ENCODE measurements at regions not wholly inside any gene's neighbourhood (a gene's known extent, or its start where the extent isn't known, plus 50 kb on each side); places are given as distances from the start of the nearest gene placed in this dataset.

DNA sequence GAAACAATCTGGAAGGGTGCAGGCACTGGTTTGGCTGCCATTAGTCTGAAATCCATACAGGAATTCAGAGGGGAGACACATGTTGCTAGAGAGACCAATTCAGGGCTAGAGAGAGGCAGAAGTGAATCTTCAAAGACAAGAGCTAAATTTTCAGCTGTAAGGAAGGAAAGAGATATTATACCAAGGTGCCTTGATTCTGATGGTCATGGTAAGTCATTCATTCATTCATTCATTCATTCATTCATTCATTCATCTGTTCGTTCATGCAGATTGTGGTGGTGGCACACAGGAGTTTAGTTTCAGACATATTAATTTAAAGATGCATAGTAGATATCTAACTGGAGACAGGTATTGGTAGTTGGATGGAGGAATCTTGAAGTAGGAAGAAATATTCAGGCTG, 1493.5 kb upstream of the TMEM132C start:
- H3K27ac Mint-ChIP-seq = no peak overlapping the region

DNA sequence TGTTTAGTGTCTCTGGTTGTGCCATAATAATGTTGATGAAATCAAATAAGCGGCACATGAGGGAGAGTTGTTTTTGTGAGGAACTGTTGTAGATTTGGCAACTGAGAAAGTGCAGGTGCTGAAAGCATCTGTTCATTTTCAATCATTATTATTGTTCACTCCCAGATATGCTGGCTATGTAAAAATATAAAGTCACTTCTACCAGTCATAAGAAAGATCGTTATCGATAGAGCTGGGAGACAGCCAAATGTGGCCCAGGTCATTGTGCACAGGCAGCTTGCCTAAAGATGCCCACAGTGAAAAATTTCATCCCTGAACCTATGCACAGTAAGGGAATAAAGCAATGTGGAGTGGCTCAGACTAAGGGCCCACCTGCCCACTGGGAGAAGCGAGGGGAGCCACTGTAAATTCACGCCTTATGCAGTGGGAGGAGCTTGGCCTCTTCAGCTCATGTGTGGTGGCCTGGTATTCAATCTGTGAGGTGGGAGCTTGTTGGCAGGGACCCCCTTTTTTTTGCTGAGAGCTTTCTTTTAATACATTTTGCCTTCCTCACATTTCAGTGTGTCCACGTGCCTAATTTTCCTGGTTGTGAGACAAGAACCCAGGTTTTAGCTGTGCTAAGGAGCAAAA, 1490.8 kb upstream of the TMEM132C start:
- no peak overlapping the region for H3K27ac Mint-ChIP-seq
- no peak for TF ChIP-seq CTCF (IDR thresholded peaks at IDR 0.05)
- H3K36me3 Mint-ChIP-seq (ENCODE audit: low read depth) = no peaks in the 10 kb centered on the region
- no peaks in the 10 kb centered on the region for H3K27me3 Mint-ChIP-seq
- ATAC-seq (ENCODE audit: low read depth) (no peak), DNase-seq (no peak)
- H3K4me3 Mint-ChIP-seq = no peak overlapping the region
- H3K9me3 Mint-ChIP-seq = peaks cover 10% of the 10 kb centered on the region
- intact Hi-C loops (cut with micrococcal nuclease) = no loop called here
- H3K4me1 Mint-ChIP-seq = peaks cover 10% of the 10 kb centered on the region
- ChIA-PET CTCF (no interaction called here), POLR2A (no interaction called here)

More for the DNA sequence above, 1493.5 kb upstream of the TMEM132C start:
- TF ChIP-seq CTCF (IDR thresholded peaks at IDR 0.05) = no peak
- Mint-ChIP-seq H3K36me3 (ENCODE audit: low read depth) (no peaks in the 10 kb centered on the region), H3K4me1 (peaks cover 11% of the 10 kb centered on the region), H3K27me3 (no peaks in the 10 kb centered on the region), H3K4me3 (no peak overlapping the region), H3K9me3 (peaks cover 15% of the 10 kb centered on the region)
- no peak for ATAC-seq (ENCODE audit: low read depth)
- no peak for DNase-seq
- intact Hi-C loops (cut with micrococcal nuclease) = no loop called here
- ChIA-PET POLR2A (no interaction called here), CTCF (no interaction called here)

- Mint-ChIP-seq H3K27me3 (no peaks in the 10 kb centered on the region), H3K9me3 (no peaks in the 10 kb centered on the region), H3K4me1 (no peaks in the 10 kb centered on the region), H3K4me3 (no peak overlapping the region), H3K27ac (no peak overlapping the region), H3K36me3 (ENCODE audit: low read depth) (no peaks in the 10 kb centered on the region)
- ChIA-PET CTCF (no interaction called here), POLR2A (no interaction called here)
- TF ChIP-seq CTCF (IDR thresholded peaks at IDR 0.05) = no peak
- ATAC-seq (ENCODE audit: low read depth) (no peak), DNase-seq (no peak)
- intact Hi-C loops (cut with micrococcal nuclease) = no loop called here
Observed at GRCh38 chr12:126780343-126780742, 1486.6 kb upstream of the TMEM132C start.

GRCh38 chr12:126781593-126781992, 1485.4 kb upstream of the TMEM132C start:
- H3K4me1 Mint-ChIP-seq = no peaks in the 10 kb centered on the region
- CTCF ChIA-PET = no interaction called here
- no peaks in the 10 kb centered on the region for H3K36me3 Mint-ChIP-seq (ENCODE audit: low read depth)
- intact Hi-C loops (cut with micrococcal nuclease) = no loop called here
- H3K9me3 Mint-ChIP-seq = no peaks in the 10 kb centered on the region
- H3K27ac Mint-ChIP-seq = no peak overlapping the region
- no peaks in the 10 kb centered on the region for H3K27me3 Mint-ChIP-seq
- no peak for ATAC-seq (ENCODE audit: low read depth)
- TF ChIP-seq CTCF (IDR thresholded peaks at IDR 0.05) = no peak
- POLR2A ChIA-PET = no interaction called here
- no peak for DNase-seq
- H3K4me3 Mint-ChIP-seq = no peak overlapping the region

GRCh38 chr12:126782083-126782482, 1484.9 kb upstream of the TMEM132C start:
- no peak overlapping the region for H3K27ac Mint-ChIP-seq
- TF ChIP-seq CTCF (IDR thresholded peaks at IDR 0.05) = no peak
- intact Hi-C loops (cut with micrococcal nuclease) = no loop called here

More at GRCh38 chr12:126782083-126782482, 1484.9 kb upstream of the TMEM132C start:
- ATAC-seq (ENCODE audit: low read depth) (no peak), DNase-seq (no peak)
- Mint-ChIP-seq H3K27me3 (no peaks in the 10 kb centered on the region), H3K4me1 (no peaks in the 10 kb centered on the region), H3K36me3 (ENCODE audit: low read depth) (no peaks in the 10 kb centered on the region), H3K4me3 (no peak overlapping the region), H3K9me3 (no peaks in the 10 kb centered on the region)
- ChIA-PET CTCF (no interaction called here), POLR2A (no interaction called here)

Data from activated B cell treated with CpG ODN at 0.5 μM for 24 hours (primary cell).